GM19455 (cell line): ENCODE measurements at regions not wholly inside any gene's neighbourhood (a gene's known extent, or its start where the extent isn't known, plus 50 kb on each side); places are given as distances from the start of the nearest gene placed in this dataset.
"Not testable (repeated sequence)": the region's sequence is repeated elsewhere in the genome, so short reads cannot be mapped to it uniquely, and the experiment has no call there.

Experiments
- ATAC-seq: cut with Tn5 transposase; IDR thresholded peaks from one replicate; pipeline ENCODE4 v1.9.1; 2021; ENCODE audit not compliant: unreplicated experiment

- no peak for ATAC-seq
Measured at GRCh38 chr4:156330436-156331031, 376.9 kb upstream of the CTSO start.

- ATAC-seq: no peak
Measured at GRCh38 chr4:156329779-156330178, 376.1 kb upstream of the CTSO start.

- no peak for ATAC-seq
Measured at GRCh38 chr4:156328882-156329281, 375.2 kb upstream of the CTSO start.

GRCh38 chr4:156326246-156326645, 372.6 kb upstream of the CTSO start:
- no peak for ATAC-seq

- no peak for ATAC-seq
Measured at GRCh38 chr4:156322592-156322991, 368.9 kb upstream of the CTSO start.

- ATAC-seq: no peak
Measured at GRCh38 chr4:156321203-156321602, 367.5 kb upstream of the CTSO start.

- ATAC-seq: no peak
Measured at GRCh38 chr4:156313497-156313896, 359.8 kb upstream of the CTSO start.

GRCh38 chr4:156312261-156312847, 358.7 kb upstream of the CTSO start:
- no peak for ATAC-seq

- no peak for ATAC-seq
Measured at GRCh38 chr4:156309031-156309430, 355.4 kb upstream of the CTSO start.

- no peak for ATAC-seq
Measured at GRCh38 chr4:156303708-156304107, 350.0 kb upstream of the CTSO start.

- no peak for ATAC-seq
Measured at GRCh38 chr4:156298230-156298629, 344.6 kb upstream of the CTSO start.

GRCh38 chr4:156295676-156296195, 342.1 kb upstream of the CTSO start:
- no peak for ATAC-seq

GRCh38 chr4:156294577-156294976, 340.9 kb upstream of the CTSO start:
- ATAC-seq: no peak

- no peak for ATAC-seq
Measured at GRCh38 chr4:156293657-156294297, 340.1 kb upstream of the CTSO start.

- no peak for ATAC-seq
Measured at GRCh38 chr4:156291317-156291716, 337.7 kb upstream of the CTSO start.

GRCh38 chr4:156290811-156291210, 337.1 kb upstream of the CTSO start:
- no peak for ATAC-seq

GRCh38 chr4:156290026-156290425, 336.4 kb upstream of the CTSO start:
- not testable (repeated sequence) for ATAC-seq

GRCh38 chr4:156280686-156281085, 327.0 kb upstream of the CTSO start:
- ATAC-seq: no peak

GRCh38 chr4:156265407-156265806, 311.7 kb upstream of the CTSO start:
- ATAC-seq: no peak

GRCh38 chr4:156261230-156261629, 307.6 kb upstream of the CTSO start:
- no peak for ATAC-seq

- no peak for ATAC-seq
Measured at GRCh38 chr4:156255230-156256007, 301.8 kb upstream of the CTSO start.
